Suprapubic skin (tissue), 4 donors: ENCODE measurements at regions not wholly inside any gene's neighbourhood (a gene's known extent, or its start where the extent isn't known, plus 50 kb on each side); places are given as distances from the start of the nearest gene placed in this dataset.
A peak's percentile ranks its signal among the peaks of the same experiment; 100 is the strongest.

Experiments used
- CTCF ChIP-seq, 2 donors: fragments of 200-600 bp in 1 of 2; fragments of 450-650 bp in 1 of 2; sonication (generic) in 1 of 2; IDR thresholded peaks; one replicate each; pipeline ENCODE4 v1.5.1; 2016 to 2019; ENCODE audit warnings: antibody characterized with exemption in 2 of 2, mild to moderate bottlenecking in 1 of 2, moderate library complexity in 1 of 2
- POLR2A ChIP-seq, 2 donors: fragments of 450-650 bp; IDR thresholded peaks; one replicate each; pipeline ENCODE4 v1.6.1; 2017; ENCODE audit warnings: antibody characterized with exemption in 2 of 2, mild to moderate bottlenecking in 2 of 2, moderate library complexity in 2 of 2
- POLR2AphosphoS5 ChIP-seq, 3 donors: sonication (generic); formaldehyde crosslinking; IDR thresholded peaks; one replicate each; pipeline ENCODE4 v1.6.1; 2017; ENCODE audit warnings: antibody characterized with exemption in 3 of 3

DNA sequence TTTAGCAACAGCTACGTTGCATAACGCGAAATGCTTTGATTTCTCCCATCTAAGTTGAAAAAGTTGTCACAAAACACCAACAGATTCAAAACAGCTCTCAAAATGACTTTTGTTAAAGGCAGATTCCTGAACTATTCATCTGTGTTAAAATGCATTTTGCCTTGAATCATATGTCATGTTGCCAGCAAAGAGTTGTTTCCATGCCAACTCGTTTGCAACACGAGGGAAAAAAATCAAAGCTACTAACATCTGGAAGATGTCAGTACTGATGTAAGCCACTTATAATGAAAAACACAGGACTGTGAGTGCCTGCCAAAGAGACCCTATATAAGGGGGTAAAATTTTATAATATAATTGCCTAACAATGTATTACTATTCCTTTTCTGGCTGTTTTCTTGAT is 182.7 kb upstream of the PTBP2 start:
- TF ChIP-seq CTCF (IDR thresholded peaks at IDR 0.05) (no peak), POLR2AphosphoS5 (IDR thresholded peaks at IDR 0.05) (peak in 2 of 3 donors; percentile 14 to 85), POLR2A (IDR thresholded peaks at IDR 0.05) (no peak)
